Left ventricle myocardium superior (tissue), 1 donor: ENCODE measurements at regions not wholly inside any gene's neighbourhood (a gene's known extent, or its start where the extent isn't known, plus 50 kb on each side); places are given as distances from the start of the nearest gene placed in this dataset.

Source experiments
- ATAC-seq: fragments of 200-7000 bp; cut with Tn5 transposase; one replicate; pipeline ENCODE4 v1.9.1; 2020; ENCODE audit warnings: mild to moderate bottlenecking, moderate library complexity
- DNase-seq: peaks from one replicate; pipeline ENCODE4 v3.0.0-alpha.2; 2020
- intact Hi-C: fragments of 100-400 bp; cut with micrococcal nuclease; formaldehyde crosslinking; loops from one replicate; pipeline ENCODE4 v1.11.0; 2022
- donor health status: DM: no; HTN: yes; CAD: no; lungs with severe emphysema.

GRCh38 chr4:123916821-123917220 lies 520.2 kb downstream of the SPRY1 start:
- ATAC-seq (no peak), DNase-seq (no peak)
- intact Hi-C loops: no loop called here

DNA sequence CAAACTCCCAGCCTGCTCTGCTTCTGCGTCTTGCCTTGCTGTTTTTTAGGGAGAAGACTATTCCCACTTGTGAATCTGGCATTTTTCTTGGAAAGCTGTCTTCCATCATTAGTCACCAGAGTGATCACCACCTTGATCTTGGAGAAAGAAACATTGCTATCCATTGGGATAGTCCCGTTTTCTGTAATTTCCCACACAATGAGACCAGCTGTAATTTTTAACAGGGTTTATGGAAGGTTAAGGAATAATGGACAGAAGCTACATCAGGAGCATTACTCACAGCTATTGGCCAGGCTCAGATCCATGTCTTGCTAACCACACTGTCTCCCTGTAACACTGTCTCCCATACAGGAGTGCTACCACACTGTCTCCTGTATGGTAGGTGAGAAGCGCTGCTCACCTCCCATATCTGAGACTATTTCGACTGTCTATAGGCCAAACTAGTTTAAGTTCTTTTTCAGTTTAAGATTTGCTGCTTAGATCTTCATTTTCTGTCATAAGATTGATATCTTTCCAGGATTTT lies 523.0 kb downstream of the SPRY1 start:
- intact Hi-C loops: no loop called here
- ATAC-seq: peak; percentile 30
- DNase-seq: no peak

DNA sequence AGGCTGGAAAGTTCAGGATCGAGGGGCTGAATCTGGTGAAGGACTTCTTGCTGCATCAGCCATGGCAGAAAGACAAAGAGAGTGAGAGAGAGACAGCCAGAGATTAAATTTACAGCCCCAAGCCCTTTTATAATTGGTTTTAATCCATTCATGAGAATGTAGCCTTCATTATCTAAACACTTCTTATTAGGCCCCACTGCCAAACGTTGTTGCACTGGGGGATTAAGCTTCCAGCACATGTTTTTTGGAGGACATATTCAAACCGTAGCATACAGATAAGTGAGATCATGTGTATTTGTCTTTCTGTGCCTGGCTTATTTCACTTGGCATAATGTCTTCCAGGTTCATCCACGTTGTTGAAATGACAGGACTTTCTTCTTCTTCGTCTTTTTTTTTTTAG lies 524.7 kb downstream of the SPRY1 start:
- intact Hi-C loops: no loop called here
- DNase-seq (no peak), ATAC-seq (no peak)

- intact Hi-C loops: no loop called here
- DNase-seq: no peak
- no peak for ATAC-seq
Measured at GRCh38 chr4:123922847-123923246, 526.3 kb downstream of the SPRY1 start.

- intact Hi-C loops: no loop called here
- ATAC-seq: no peak
- no peak for DNase-seq
Measured at GRCh38 chr4:123924536-123924935, 527.9 kb downstream of the SPRY1 start.

DNA sequence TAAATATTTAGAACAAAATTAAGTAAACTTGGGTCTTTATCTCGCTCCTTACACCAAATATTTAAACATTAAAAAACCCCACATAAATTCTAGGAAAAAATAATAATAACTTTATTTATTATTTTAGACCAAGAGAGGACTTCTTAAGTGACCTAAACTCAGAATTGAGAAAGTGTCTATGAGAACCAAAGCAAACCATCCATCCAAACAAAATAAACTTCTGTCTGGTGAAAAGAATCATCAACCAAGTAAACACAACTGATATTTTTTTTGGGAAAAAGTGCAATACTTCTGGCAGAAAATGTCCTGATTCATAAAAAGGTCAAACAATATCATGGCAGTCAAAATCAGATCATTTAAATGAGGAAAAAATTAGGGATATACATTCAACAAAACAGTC lies 533.0 kb downstream of the SPRY1 start:
- DNase-seq (no peak), ATAC-seq (no peak)
- intact Hi-C loops: no loop called here

DNA sequence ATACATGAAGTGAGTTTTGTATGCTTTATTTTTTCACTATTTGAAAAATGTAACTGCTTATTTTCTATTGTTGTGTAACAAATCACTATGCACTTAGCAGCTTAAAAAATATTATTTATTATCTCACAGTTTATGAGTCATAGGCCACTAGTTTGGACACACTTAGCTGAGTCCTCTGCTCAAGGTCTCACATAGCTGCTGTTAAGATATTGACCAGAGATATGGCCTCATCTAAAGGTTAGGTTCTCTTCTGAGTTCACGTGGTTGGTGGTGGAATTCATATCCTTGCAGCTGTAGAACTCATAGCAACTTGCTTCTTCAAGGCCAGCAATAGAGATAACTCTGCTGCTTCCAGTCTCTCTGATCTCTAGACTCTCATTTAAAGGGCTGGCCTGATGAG lies 534.4 kb downstream of the SPRY1 start:
- no peak for DNase-seq
- intact Hi-C loops: no loop called here
- peak; percentile 37 for ATAC-seq

DNA sequence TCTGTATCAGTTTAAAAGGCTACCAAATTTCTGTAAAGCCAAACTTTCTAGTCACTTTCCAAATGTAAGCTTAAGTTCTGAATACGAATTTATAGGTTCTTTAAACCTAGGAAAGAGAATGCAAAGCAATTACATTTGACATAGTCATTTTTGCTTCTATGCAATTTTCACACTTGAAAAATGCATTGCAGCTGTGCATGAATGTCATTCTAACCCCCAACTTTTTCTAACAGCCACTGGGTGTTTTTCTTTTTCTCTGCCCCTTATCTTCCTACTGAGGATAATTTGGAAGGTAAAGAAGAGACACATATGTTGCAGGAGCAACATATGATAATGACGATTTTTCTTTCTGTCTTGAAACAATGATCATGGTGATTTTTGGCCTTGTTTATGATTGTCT lies 537.5 kb downstream of the SPRY1 start:
- intact Hi-C loops: no loop called here
- DNase-seq (no peak), ATAC-seq (no peak)

GRCh38 chr4:123936621-123937043 lies 540.0 kb downstream of the SPRY1 start:
- intact Hi-C loops: no loop called here
- no peak for ATAC-seq
- no peak for DNase-seq

GRCh38 chr4:123937581-123937980 lies 541.0 kb downstream of the SPRY1 start:
- peak; percentile 56 for ATAC-seq
- intact Hi-C loops: no loop called here
- DNase-seq: no peak

GRCh38 chr4:123939621-123940020 lies 543.0 kb downstream of the SPRY1 start:
- peak; percentile 53 for ATAC-seq
- DNase-seq: no peak
- intact Hi-C loops: no loop called here

DNA sequence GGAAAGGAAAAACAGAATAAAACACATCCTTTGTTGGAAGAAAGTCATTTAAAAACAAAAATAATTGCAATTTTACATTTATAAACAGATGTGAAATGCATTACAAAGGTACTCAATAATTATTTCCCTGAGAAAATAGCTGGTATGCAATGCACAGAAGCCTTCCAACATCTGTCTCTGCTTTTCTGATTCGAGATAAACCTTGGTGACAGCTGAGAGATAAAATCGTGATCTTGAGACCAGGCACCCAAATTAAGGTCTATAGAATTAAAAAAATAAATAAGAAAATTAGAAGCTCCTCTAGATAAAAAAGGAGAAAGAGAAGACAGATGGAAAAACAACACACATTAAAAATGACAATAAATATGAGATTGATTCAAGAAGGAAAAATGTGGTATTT lies 544.0 kb downstream of the SPRY1 start:
- DNase-seq (no peak), ATAC-seq (no peak)
- intact Hi-C loops: no loop called here

GRCh38 chr4:123941306-123941705 lies 544.7 kb downstream of the SPRY1 start:
- intact Hi-C loops: no loop called here
- DNase-seq: no peak
- no peak for ATAC-seq

DNA sequence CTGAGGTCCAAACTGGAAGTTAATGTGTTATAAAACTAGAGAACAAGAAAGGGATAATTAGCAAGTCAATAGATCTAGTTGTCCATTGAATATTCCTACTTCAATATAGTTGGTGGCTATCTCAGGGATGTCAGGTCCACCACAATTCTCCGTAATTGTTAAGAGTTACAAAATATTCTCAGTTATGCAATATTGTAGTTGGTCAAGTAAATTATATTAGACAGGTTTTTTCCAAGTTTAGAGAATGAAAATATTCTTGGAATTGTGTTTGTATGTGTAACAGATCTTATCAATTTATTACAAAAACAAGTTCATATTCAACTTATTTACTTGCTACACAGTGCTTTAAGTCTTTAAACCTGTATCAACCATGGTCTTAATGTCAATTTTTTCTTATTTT lies 547.4 kb downstream of the SPRY1 start:
- DNase-seq (no peak), ATAC-seq (no peak)
- intact Hi-C loops: no loop called here

DNA sequence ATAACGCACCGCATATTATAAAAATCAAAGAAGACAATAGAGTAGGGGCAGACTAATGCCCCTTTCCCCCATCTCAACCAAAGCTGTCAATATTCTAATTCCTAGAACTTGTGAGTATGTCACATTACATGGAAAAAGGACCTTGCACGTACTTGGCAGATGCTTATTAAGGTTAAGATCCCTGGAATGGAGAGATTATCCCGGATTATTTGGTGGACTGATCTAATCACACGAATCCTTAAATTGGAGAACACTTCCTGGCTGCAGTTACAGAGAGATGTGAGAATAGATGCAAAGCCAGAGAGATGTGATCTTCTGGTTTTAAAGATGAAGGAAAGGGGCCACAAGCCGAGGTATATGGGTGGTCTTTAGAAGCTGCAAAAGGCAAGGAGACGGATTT lies 548.7 kb downstream of the SPRY1 start:
- DNase-seq (no peak), ATAC-seq (no peak)
- intact Hi-C loops: no loop called here

DNA sequence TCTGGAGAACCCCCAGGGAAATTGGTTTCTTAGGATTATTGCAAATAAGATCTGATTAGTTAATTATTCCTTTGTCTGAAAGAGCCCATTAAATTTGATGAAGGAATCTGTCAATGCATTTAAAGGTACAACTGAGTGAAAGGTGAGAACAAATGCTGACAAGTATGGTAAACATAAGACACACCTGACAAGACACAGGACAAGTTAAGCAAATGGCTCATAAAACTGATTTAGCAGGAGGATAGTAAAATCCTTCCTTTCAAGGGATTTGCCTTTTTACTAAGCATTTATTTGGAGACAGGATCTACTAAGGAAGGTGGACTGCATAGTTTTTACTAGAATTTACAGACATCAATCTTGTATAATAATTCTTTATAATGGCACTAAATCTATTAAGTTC lies 553.9 kb downstream of the SPRY1 start:
- intact Hi-C loops: no loop called here
- ATAC-seq (no peak), DNase-seq (no peak)

DNA sequence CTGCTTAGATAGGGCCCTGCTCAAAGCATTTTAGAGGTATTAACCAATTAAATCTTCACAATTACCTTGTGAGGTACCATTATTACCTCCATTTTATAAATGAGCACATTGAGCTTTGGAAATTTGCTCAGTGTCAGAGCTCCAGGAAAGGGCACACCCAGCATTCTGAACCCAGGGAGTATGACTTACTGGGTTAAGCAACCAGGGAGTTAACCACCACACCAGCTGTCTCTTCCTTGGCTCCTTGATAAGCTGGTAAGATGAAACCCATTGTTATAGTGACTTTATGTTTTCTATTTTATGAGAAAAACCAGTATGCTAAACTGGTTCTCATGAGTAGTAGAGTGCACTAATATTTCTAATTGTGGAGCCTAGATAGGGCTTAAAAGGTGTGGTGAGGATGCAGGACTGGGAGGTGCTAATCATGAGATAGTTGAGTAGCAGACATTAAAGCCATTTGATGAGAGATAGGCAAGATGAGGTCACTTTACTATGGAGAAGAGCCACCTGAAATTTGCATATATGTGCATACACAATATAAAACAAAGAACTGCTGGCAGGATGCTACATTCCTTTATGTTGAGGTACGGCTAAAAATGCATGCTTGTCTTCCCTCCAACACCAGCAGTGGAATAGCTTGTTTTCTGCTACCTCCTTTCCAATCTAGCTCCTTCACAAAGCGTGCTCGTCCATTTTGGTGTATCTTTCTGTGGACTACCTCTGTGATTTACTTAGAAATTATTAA lies 556.1 kb downstream of the SPRY1 start:
- ATAC-seq (no peak), DNase-seq (no peak)
- intact Hi-C loops: no loop called here

GRCh38 chr4:123953566-123953965 lies 557.0 kb downstream of the SPRY1 start:
- no peak for ATAC-seq
- DNase-seq: no peak
- intact Hi-C loops: no loop called here

DNA sequence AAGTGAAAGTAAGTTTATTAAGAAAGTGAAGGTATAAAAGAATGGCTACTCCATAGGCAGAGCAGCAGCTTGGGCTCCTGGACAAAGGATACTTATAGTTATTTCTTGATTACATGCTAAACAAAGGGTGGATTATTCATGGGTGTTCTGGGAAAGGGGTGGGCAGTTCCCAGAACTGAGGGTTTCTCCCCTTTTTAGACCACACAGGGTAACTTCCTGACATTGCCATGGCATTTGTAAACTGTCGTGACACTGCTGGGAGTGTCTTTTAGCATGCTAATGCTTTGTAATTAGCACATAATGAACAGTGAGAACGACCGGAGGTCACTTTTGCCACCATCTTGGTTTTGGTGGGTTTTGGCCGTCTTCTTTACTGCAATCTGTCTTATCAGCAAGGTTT lies 557.6 kb downstream of the SPRY1 start:
- DNase-seq (no peak), ATAC-seq (no peak)
- intact Hi-C loops: no loop called here

DNA sequence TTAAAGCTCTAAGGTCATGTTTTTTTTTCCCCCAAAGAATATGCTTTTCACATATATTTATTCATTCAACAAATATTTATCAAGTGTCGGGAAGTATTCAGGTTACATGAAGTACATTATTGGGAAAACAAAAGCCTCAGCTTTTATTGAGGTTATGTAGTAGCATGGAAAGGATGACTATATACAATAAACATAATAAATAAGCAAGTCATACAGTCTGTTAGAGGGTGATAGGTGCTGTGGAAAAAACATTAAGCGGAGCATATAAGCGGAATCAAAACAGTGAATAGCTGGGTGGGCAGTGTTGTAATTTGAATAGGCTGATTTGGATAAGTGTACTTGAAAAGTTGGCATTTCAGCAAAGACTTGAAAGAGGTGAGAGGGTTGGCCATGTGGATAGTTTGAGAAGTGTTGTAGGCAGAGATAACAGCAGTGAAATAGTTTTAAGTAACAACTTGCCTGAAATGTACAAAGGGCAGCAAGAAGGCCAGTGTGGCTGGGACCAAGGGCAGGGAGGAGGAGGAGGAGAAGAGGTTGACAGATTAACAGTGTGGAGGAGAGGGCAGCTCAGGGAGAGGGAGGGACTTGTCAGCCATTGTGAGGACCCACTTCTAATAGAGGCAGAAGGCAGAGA lies 558.7 kb downstream of the SPRY1 start:
- ATAC-seq: peak; percentile 29
- DNase-seq: no peak
- intact Hi-C loops: no loop called here

DNA sequence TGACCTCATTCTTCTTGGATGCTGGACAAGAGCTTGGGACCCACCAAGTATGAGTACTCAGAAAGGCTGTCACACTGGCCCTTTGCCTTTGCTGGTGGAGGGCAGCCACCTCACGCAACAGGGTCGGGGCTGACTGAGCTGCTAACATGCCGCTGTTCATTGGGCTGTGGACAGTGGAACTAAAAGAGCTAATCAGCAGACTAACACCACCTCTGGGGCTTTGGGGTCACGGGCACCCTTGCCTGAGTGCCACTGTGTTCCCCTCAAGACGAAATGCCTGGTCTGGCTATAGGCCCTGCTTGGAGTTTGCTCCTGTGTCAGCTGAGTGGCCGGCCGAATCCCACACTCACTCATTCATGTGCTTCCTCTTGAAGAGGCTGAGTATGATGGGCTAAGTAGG lies 559.6 kb downstream of the SPRY1 start:
- DNase-seq (no peak), ATAC-seq (peak; percentile 43)
- intact Hi-C loops: no loop called here
